Stimulated activated CD4-positive, alpha-beta T cell treated with anti-CD3 and anti-CD28 coated beads, Interleukin-15, amount 100 ng/mL, for 48 hours (primary cell): ENCODE measurements at regions not wholly inside any gene's neighbourhood (a gene's known extent, or its start where the extent isn't known, plus 50 kb on each side); places are given as distances from the start of the nearest gene placed in this dataset.

Experiments used
- DNase-seq, 2 donors: peaks; one replicate each; pipeline ENCODE4 v3.0.0-alpha.2; 2020; ENCODE audit warnings: low read depth in 2 of 2

GRCh38 chr11:19368726-19369375 lies 128.1 kb upstream of the E2F8 start:
- DNase-seq: no peak

- no peak for DNase-seq
Measured at GRCh38 chr11:19366992-19367709, 126.4 kb upstream of the E2F8 start.

- no peak for DNase-seq
Measured at GRCh38 chr11:19365743-19366410, 125.1 kb upstream of the E2F8 start.

GRCh38 chr11:19359221-19360000 lies 118.7 kb upstream of the E2F8 start:
- no peak for DNase-seq

GRCh38 chr11:19357943-19358342 lies 117.2 kb upstream of the E2F8 start:
- DNase-seq: no peak

GRCh38 chr11:19355601-19356000 lies 114.9 kb upstream of the E2F8 start:
- DNase-seq: no peak

GRCh38 chr11:19353287-19353850 lies 112.6 kb upstream of the E2F8 start:
- no peak for DNase-seq

- no peak for DNase-seq
Measured at GRCh38 chr11:19352771-19353160, 112.0 kb upstream of the E2F8 start.

GRCh38 chr11:19352072-19352770 lies 111.5 kb upstream of the E2F8 start:
- no peak for DNase-seq

- DNase-seq: no peak
Measured at GRCh38 chr11:19351426-19351825, 110.7 kb upstream of the E2F8 start.

- no peak for DNase-seq
Measured at GRCh38 chr11:19350160-19350559, 109.4 kb upstream of the E2F8 start.

- no peak for DNase-seq
Measured at GRCh38 chr11:19349340-19350025, 108.7 kb upstream of the E2F8 start.

- DNase-seq: no peak
Measured at GRCh38 chr11:19347911-19348310, 107.2 kb upstream of the E2F8 start.

- DNase-seq: no peak
Measured at GRCh38 chr11:19345848-19346681, 105.3 kb upstream of the E2F8 start.

GRCh38 chr11:19345519-19345847 lies 104.7 kb upstream of the E2F8 start:
- no peak for DNase-seq

- no peak for DNase-seq
Measured at GRCh38 chr11:19344661-19345518, 104.1 kb upstream of the E2F8 start.

- no peak for DNase-seq
Measured at GRCh38 chr11:19342036-19342435, 101.3 kb upstream of the E2F8 start.

GRCh38 chr11:19338375-19338774 lies 97.6 kb upstream of the E2F8 start:
- no peak for DNase-seq

- no peak for DNase-seq
Measured at GRCh38 chr11:19337779-19338178, 97.0 kb upstream of the E2F8 start.
